ENCODE measurements at regions not wholly inside any gene's neighbourhood (a gene's known extent, or its start where the extent isn't known, plus 50 kb on each side); places are given as distances from the start of the nearest gene placed in this dataset.
A peak's percentile ranks its signal among the peaks of the same experiment; 100 is the strongest.

GRCh38 chr2:37812941-37813730 is 112.0 kb upstream of the RMDN2 start:
- no peak for DNase-seq

DNA sequence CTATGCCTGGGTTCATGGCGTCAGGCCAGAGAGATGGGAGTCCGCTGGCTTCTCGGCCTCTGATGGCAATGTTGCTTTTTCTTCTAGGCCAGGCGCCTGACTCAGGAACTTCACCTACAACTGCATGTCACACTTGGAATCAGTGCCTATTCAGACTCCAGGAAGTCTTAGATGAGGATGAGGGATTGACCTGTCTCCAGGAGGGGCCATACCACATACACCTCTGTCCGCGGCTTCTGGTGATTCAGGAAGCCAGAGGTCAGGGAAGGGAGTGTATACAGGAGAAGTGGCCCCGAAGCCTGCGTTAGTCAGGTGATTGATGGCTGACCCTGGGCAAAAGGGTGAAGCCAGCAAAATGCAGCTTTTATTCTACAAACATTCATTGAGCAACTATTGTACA is 109.1 kb upstream of the RMDN2 start:
- DNase-seq: no peak

DNA sequence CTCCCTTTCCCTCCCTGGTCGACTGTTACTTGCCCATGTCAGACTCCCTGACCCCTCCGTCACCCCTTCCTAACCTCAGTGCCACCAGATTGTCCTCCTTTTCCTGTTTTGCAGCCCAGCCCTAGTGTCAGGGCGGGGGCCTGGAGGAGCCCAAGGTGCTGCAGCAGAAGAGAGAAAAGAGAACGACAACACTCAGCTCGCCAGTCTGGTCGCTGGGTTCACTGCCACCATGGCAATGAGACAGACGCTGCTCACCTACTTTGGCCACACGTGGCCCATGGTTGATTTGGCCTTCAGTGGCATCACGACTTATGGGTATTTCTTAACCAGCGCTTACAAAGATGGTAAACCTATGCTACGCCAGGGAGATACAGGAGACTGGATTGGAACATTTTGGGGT is 108.4 kb upstream of the RMDN2 start:
- DNase-seq: no peak

GRCh38 chr2:37819186-37819585 is 105.9 kb upstream of the RMDN2 start:
- DNase-seq: no peak

DNA sequence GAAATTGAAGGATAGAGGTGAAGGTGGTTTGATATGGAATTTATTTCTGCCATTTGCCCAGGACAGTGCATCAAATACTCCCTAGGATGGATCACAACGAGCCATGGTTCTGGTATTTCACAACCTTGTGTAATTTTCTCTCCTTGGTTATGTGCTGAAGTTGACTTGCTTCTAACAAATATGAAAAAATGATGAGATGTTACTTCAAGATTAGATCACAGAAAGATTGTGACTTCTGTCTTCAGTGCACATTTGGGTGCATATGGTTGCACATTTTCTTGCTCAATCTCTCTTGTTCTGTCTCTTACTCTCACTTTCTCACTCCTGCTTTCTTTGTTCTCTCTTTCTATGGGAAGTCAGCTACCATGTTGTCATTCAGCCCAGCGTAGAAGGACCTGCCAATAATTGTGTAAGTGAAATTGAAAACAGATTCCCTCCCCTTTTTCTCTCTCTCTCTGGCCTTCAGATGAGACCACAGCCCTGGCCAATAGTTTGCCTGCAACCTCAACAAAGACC is 104.6 kb upstream of the RMDN2 start:
- no peak for DNase-seq

DNA sequence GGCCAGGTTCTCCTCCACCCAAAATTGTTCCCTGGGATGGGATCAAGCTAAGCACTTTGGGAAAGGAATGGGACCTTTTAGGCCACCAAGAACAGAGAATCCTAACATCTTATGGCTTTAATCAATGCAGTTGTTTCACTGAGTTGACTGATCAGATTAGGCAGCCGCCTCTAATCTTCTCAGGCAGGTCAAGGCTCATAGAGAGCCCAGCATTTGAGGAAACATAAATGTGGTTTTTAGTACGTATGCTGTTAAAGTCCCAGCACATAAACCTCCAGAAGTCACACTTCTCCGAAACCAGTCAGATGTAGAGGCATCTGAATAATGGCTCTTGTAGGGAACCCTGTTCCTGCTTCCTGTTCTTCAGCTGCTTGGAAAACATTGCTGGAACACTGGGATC is 99.5 kb upstream of the RMDN2 start:
- DNase-seq: no peak

GRCh38 chr2:37826611-37827010 is 98.5 kb upstream of the RMDN2 start:
- DNase-seq: no peak

DNA sequence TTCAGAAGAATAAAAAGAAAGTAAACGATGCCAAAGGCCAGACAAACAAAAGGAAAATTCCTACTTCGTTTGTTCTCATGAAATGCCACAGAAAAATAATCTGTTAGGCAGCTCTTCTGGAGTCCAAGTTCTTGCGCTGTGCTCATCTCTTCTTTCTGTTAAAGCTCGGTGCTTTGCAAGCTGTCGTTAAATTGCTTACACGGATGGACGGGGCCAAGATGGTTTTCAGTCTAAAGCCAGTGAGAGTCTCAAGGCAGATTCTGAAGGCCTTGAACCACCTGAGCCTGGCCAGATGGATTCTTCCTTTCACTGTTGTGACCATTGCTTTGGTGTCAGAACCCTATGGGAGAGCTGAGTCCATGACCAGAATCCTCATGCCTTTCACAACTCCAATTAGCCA is 97.6 kb upstream of the RMDN2 start:
- DNase-seq: no peak

DNA sequence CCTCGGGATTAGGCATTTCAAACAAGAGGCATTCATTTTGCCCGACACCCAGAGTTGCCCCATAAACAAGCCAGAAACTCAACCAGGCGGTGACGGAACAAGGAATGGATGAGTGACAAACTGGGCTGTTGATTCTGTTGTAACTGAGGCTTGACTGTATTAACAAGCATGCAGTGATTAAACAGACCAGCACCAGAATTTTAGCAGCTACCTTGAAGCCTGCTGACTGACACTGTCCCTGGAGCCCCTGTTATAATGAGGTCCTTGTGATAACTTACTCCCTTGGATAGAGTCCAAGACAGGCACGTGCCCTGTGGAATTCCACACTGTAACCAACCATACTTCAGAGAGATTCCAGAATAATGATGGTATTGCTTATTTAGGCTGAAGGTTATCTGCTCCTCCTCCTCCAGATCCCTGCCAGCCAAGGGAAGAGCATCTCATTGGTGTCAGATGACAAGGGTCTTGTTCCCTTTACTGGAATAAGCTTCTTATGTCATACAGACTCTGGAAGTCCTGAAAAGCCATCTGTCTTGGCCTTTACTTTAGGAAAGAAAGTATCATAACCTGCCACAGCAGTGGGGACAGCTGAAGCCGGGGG is 97.1 kb upstream of the RMDN2 start:
- no peak for DNase-seq

DNA sequence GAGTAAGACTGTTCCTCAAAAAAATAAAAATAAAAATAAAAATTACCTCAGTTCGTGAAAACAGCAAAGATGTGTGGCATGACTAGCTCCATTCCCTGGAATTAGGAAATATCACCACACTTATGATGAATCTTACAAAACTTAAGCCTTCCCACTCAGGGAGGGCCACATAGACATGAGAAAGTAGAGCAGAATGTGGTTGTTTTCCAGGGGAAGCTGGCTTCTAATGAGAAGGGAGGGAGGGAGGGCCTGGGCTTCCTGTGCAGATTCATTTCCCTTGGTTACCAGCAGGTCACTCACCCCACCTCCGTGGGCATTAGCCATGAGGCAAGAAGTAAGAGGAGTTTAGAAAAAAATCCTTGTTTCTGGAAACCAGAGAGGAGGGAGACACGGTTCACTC is 95.9 kb upstream of the RMDN2 start:
- DNase-seq: no peak

- DNase-seq: no peak
Observed at GRCh38 chr2:37829616-37830395, 95.3 kb upstream of the RMDN2 start.

GRCh38 chr2:37830636-37831035 is 94.5 kb upstream of the RMDN2 start:
- no peak for DNase-seq

- no peak for DNase-seq
Observed at GRCh38 chr2:37831081-37831780, 93.9 kb upstream of the RMDN2 start.

DNA sequence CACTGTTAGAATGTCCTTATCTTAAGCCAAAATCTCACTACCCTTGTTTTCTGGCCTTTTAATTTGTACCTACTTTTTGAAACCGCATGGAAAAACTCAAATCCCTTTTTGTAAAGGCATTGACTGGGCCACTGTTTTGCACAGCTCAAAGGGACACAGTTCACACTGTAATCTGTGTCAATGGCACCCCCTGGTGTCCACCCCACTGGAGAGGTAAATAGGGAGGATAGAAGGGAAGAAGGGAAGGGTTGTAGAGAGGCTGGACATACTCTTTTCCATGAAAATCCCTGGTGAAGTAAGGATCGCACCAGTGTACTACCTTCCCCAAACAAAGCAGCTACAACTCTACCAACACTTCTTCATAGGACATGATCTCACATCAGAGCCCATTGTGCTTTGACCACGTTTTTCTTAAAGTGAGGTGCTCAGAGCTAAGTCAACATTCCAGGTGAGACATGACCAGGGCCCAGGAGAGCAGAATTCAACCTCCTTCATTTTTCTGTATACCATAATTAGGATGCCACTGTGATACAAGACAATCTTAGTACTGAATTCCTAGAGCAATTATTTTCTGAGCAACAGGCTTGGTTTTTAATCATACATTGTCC is 92.4 kb upstream of the RMDN2 start:
- DNase-seq: peak; percentile 88

DNA sequence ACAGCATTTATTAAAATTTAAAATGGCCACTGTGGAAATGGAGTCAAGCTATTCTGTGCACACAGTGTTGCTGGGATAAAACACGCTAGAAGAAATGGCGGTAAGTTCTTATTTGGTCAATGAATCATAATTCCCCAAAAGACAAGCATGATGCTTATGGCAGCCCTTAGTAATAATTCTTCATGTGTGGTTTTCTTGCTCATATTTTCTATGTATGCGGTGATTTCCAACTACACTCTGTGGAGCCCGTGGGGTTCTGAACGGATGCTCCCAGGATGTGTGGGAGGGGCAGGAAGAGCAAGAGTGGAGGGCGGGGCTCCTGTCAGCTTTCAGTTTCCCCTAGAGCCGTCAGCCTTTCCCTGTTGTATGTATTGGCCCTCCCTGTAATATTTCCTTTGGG is 91.7 kb upstream of the RMDN2 start:
- no peak for DNase-seq

- DNase-seq: no peak
Observed at GRCh38 chr2:37836270-37836669, 88.8 kb upstream of the RMDN2 start.

DNA sequence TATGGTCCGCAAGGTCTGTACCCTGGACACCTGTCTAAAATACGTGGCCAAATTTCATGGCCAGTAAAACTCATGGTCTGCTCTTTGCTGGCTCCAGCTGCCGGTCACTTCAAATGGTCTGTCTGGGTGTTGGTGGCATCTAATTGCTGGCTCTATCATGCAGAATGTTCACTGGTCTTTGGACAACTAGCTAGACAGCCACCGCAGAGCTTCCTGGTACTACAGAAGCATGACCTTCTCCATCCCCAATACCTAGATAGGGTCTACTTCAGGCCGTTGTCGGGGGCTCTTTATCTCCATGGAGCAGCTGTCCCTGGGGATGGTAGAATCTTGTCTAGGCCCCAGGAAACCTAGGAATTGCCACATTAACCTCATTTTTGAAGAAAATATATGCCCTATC is 88.4 kb upstream of the RMDN2 start:
- DNase-seq: no peak

DNA sequence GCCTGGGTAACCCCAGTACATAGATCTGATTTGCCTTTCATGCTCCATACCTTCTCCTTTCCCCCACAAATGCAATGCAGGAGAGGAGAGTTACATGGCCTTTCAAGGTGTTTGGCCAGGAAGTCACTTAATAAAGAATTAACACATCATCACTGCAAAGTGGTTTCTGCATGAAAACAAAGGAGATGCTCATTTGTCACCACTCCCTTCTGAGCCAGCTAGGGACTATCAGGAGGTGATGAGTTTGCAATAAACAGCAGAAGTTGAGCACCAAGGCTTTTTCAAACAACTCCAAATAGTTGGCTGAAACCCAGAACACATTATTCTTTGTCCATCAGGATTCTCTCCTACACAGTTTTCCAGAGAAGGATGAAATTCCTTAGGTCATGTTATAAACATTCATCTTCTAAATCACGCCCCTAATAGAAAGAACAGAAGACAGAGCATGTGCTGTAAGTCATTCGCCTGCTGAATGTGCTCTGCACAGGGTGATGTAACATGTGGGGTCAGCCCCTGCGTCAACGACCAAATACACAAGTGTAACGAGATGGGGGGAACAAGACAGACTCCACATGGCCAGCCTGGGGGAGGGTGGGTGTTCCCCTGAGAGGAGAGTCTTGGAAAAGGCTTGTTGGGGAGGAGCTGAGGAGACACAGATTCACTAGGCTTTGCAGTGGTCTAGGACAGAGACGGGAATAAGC is 87.3 kb upstream of the RMDN2 start:
- DNase-seq: no peak

DNA sequence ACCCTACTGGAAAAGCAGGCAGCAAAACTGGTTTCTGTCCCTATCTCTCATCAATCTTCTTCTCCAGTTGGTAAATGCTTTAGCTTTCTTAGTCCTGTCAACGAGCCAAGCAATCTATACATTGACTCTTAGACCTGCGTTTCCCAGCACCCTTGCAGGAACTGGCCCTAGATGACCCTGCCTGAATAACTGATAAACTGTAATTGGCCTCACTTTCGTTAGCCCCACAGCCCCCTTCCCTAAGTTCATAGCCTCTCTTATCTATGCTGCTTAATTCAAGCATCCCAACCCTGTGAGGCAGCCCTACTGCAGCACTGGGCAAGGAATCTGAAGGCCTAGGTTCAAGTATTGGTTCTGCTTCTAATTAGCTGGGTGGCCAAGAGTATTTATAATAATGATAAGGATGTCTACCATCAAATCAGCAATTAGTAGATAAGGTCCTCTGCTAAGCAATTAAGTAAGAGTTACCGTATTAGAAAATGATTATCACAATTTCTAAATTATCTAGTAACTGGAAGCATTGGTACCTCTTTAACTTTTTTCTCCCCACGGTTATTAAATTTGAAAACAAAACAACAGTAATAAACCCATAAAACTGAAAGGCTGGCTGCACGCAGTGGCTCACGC is 86.4 kb upstream of the RMDN2 start:
- DNase-seq: no peak

- DNase-seq: no peak
Observed at GRCh38 chr2:37839991-37840390, 85.1 kb upstream of the RMDN2 start.

- no peak for DNase-seq
Observed at GRCh38 chr2:37842732-37843440, 82.2 kb upstream of the RMDN2 start.
